IPS DF 4.7 (cell line): ENCODE measurements at regions not wholly inside any gene's neighbourhood (a gene's known extent, or its start where the extent isn't known, plus 50 kb on each side); places are given as distances from the start of the nearest gene placed in this dataset.
"Not testable (repeated sequence)": the region's sequence is repeated elsewhere in the genome, so short reads cannot be mapped to it uniquely, and the experiment has no call there.

ENCODE experiments used
- DNase-seq: peaks from one replicate; pipeline ENCODE4 v3.0.0-alpha.2; 2013; ENCODE audit warnings: low spot score; ENCODE audit errors: extremely low read depth

- DNase-seq, result no peak
Measured at GRCh38 chr10:28444031-28444430, 88.9 kb upstream of the WAC start.

- DNase-seq, result no peak
Measured at GRCh38 chr10:28445516-28445915, 87.4 kb upstream of the WAC start.

GRCh38 chr10:28449382-28449781, 83.5 kb upstream of the WAC start:
- DNase-seq, result no peak

GRCh38 chr10:28449926-28450325, 83.0 kb upstream of the WAC start:
- no peak for DNase-seq

- no peak for DNase-seq
Measured at GRCh38 chr10:28453926-28454325, 79.0 kb upstream of the WAC start.

DNA sequence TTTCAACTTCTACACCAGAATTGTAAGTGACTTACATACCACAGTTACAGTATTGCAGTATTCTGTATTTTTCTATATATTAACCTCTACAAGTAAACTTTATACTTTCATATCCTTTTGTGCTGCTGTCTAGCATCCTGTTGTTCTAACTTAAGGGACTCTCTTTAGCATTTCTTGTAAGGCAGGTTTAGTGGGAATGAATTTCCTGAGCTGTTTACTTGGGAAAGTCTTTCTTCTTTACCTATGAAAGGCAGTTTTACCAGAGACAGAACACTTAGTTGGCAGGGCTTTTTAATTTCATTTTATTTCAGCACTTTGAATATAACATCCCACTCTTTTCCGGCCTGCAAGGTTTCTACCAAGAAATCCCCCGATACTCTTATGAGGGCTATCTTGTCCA, 75.8 kb upstream of the WAC start:
- DNase-seq, result no peak

GRCh38 chr10:28457873-28458272, 75.0 kb upstream of the WAC start:
- DNase-seq, result not testable (repeated sequence)

DNA sequence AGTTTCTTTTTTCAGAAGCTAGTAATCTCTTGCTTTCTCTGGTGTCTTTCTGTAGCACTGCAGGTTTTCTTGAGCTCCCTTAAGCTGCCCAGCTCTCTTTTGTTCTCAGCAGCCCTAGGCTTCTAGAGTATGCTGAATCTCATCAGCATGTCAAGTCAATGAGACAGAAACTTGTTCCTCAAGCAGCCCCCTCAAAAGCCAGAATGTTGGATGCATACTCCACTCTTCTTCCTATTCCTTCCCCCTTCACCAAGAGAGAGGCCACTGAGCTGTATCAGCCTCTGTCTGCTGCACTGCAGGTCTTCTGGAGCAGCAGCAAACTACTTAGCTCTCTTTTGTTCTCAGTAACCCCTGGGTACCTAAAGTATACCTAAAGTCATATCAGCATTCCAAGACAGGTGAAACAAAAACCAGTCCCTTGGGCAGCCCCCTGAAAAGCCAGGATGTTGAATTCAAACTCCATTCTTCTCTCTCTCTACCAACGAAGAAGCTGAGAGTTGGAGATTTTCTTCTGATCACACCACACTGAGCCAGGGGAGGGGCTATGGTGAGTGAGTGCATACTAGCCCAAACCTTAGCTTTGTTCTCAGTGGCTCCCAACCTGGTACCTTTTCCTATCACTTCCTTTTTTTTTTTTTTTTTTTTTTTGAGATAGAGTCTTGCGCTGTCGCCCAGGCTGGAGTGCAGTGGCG, 73.3 kb upstream of the WAC start:
- DNase-seq, result peak; percentile 38

DNA sequence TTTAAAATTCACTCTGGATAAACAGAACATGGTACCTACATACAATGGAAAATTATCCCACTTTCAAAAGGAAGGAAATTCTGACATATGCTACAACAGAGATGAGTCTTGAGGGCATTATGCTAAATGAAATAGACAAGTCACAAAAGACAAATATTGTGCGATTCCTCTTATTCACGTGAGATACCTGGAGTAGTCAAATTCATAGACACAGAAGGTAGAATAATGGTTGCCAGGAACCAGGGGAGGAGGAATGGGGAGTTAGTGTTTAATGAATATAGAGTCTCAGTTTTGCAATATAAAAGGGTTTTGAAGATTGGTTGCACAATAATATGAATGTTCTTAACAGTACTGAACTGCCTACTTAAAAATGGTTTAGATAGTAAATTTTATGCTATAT, 69.8 kb upstream of the WAC start:
- no peak for DNase-seq

- DNase-seq, result no peak
Measured at GRCh38 chr10:28463676-28464395, 69.1 kb upstream of the WAC start.

- DNase-seq, result no peak
Measured at GRCh38 chr10:28467615-28468014, 65.3 kb upstream of the WAC start.

- no peak for DNase-seq
Measured at GRCh38 chr10:28468707-28469483, 64.0 kb upstream of the WAC start.

- no peak for DNase-seq
Measured at GRCh38 chr10:28470873-28471651, 61.9 kb upstream of the WAC start.

GRCh38 chr10:28471652-28472050, 61.3 kb upstream of the WAC start:
- no peak for DNase-seq

DNA sequence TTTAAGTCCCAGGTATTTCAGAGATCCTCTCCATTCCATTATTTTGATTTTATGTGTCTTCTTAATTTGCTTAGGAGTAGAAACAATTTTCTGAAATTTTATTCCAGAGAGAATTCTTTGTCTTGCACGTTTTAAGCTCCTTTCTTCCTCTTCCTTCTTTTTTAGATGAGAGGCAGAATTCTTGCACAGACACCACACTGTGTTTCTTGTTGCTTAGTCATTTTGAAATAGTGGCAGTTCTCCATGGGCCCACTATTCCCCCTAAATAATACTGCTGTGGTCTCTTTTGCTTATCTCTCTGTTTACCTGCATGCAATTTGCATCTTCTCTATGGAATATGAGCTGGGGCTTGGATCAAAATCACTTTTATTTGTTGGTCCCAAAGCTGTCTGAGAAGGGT, 54.3 kb upstream of the WAC start:
- no peak for DNase-seq

DNA sequence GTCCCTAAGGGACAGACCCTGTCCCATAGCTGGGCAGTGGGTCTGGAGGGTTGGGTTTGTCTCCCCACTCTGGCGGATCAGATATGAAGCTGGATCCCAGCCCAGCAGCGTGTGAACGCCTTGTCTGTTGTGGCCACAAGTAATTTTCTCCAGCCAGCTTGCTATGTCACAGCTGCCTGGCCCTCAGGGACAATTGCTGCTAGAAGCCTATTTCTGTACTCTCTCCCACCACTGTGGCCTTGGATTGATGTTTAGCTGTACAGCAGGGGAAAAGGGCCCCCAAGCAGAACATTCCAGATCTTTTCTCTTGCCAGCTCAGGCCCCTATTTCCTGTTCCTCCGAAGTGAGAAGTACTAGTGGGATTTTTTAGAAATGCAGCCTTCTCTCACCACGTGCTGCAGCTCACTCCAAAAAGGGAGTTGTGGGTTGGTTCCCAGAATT, 53.5 kb upstream of the WAC start:
- DNase-seq, result no peak

- no peak for DNase-seq
Measured at GRCh38 chr10:28479927-28480627, 52.8 kb upstream of the WAC start.

GRCh38 chr10:28480628-28480965, 52.3 kb upstream of the WAC start:
- DNase-seq, result no peak

DNA sequence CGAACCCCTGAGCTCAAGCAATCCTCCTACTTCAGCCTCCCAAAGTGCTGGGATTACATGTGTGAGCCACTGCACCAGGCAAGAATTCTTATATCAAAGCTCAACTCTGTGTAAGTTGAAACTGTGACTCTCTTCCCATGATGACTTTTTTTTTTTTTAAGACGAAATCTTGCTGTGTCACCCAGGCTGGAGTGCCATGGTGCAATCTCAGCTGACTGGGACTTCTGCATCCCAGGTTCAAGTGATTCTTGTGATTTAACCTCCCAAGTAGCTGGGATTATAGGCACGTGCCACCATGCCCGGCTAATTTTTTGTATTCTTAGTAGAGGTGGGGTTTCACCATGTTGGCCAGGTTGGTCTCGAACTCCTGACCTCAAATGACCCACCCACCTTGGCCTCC, 51.6 kb upstream of the WAC start:
- not testable (repeated sequence) for DNase-seq

GRCh38 chr10:28481968-28482367, 51.0 kb upstream of the WAC start:
- no peak for DNase-seq
